SK-N-SH (cell line): ENCODE measurements at regions not wholly inside any gene's neighbourhood (a gene's known extent, or its start where the extent isn't known, plus 50 kb on each side); places are given as distances from the start of the nearest gene placed in this dataset.

Experiments used
- CTCF ChIA-PET: fragments of 300-600, 350-600 bp; formaldehyde crosslinking; extraction: SDS; loops from one replicate; lab custom pipeline; 2021; lab: Yijun Ruan, JAX
- POLR2A ChIA-PET: fragments of 350-600 bp; sonication (Branson Sonifier 250); formaldehyde crosslinking; extraction: SDS; loops from one replicate; lab custom pipeline; 2020; ENCODE audit warnings: antibody characterized with exemption, inconsistent platforms; lab: Yijun Ruan, JAX
- DNase-seq: peaks from one replicate; pipeline ENCODE4 v3.0.0; 2012
- H2AFZ ChIP-seq: fragments of 200-600 bp; sonication (generic); 2 replicates; pipeline ENCODE4 v1.8.1; 2016; ENCODE audit warnings: antibody characterized with exemption, mild to moderate bottlenecking, low read depth
- H3F3A ChIP-seq: fragments of 200-600 bp; sonication (generic); replicated peaks from 2 replicates; pipeline ENCODE3; 2016; ENCODE audit warnings: antibody characterized with exemption, mild to moderate bottlenecking; ENCODE audit not compliant: insufficient read depth
- H3K27ac ChIP-seq, 2 experiments: fragments of 200-500 bp in 1 of 2; fragments of 200-600 bp in 1 of 2; sonication (Bioruptor generic) in 1 of 2; sonication (generic), shearing (Covaris generic) in 1 of 2; 2 replicates each; pipeline versions ENCODE4 v1.5.1 to v1.6.1; 2014 to 2016; ENCODE audit warnings: low read depth in 2 of 2, inconsistent platforms in 1 of 2, low read length in 1 of 2, mild to moderate bottlenecking in 1 of 2, mixed read lengths in 1 of 2
- H3K27me3 ChIP-seq: fragments of 200-600 bp; sonication (generic), shearing (Covaris generic); 2 replicates; pipeline ENCODE4 v1.6.1; 2016; ENCODE audit warnings: mixed run types; ENCODE audit not compliant: insufficient read depth
- H3K36me3 ChIP-seq, 2 experiments: fragments of 200-500 bp in 1 of 2; fragments of 200-600 bp in 1 of 2; sonication (Bioruptor generic) in 1 of 2; sonication (generic) in 1 of 2; replicated peaks in 1 of 2; 2 replicates each; pipeline versions ENCODE3 to v1.5.1; 2014 to 2016; ENCODE audit warnings: low read length in 1 of 2, mild to moderate bottlenecking in 1 of 2; ENCODE audit not compliant: insufficient read depth in 2 of 2, control insufficient read depth in 1 of 2
- H3K4me1 ChIP-seq, 2 experiments: fragments of 200-500 bp in 1 of 2; fragments of 200-600 bp in 1 of 2; sonication (Bioruptor generic) in 1 of 2; sonication (generic), shearing (Covaris generic) in 1 of 2; 2 replicates each; pipeline versions ENCODE4 v1.5.1 to v1.6.1; 2014 to 2016; ENCODE audit warnings: low read depth in 1 of 2, low read length in 1 of 2, mixed run types in 1 of 2; ENCODE audit not compliant: insufficient read depth in 2 of 2, control insufficient read depth in 1 of 2
- H3K4me2 ChIP-seq: fragments of 200-600 bp; sonication (generic), shearing (Covaris generic); 2 replicates; pipeline ENCODE4 v1.6.1; 2017; ENCODE audit warnings: mixed run types
- H3K4me3 ChIP-seq, 2 experiments: fragments of 200-500 bp in 1 of 2; fragments of 200-600 bp in 1 of 2; sonication (Bioruptor generic) in 1 of 2; sonication (generic), shearing (Covaris generic) in 1 of 2; 2 replicates each; pipeline versions ENCODE4 v1.5.1 to v1.8.1; 2014 to 2016; ENCODE audit warnings: low read depth in 2 of 2, inconsistent platforms in 1 of 2, low read length in 1 of 2, mild to moderate bottlenecking in 1 of 2, mixed read lengths in 1 of 2, moderate library complexity in 1 of 2
- H3K79me2 ChIP-seq: fragments of 200-600 bp; sonication (generic); 2 replicates; pipeline ENCODE4 v1.8.1; 2017; ENCODE audit warnings: mild to moderate bottlenecking; ENCODE audit not compliant: insufficient read depth
- H3K9ac ChIP-seq: fragments of 200-600 bp; sonication (generic); 2 replicates; pipeline ENCODE4 v1.6.1; 2017; ENCODE audit warnings: mixed run types
- H3K9me2 ChIP-seq: fragments of 200-600 bp; sonication (generic); 2 replicates; pipeline ENCODE4 v1.6.1; 2017; ENCODE audit warnings: mixed run types
- H3K9me3 ChIP-seq: fragments of 200-600 bp; sonication (generic); 2 replicates; pipeline ENCODE4 v1.6.1; 2017; ENCODE audit warnings: mixed run types, mild to moderate bottlenecking, moderate library complexity
- H4K20me1 ChIP-seq: fragments of 200-600 bp; sonication (generic); 2 replicates; pipeline ENCODE4 v1.6.1; 2017; ENCODE audit warnings: mild to moderate bottlenecking, mixed run types; ENCODE audit not compliant: insufficient read depth
- CHD2 ChIP-seq: fragments of 150-350 bp; IDR thresholded peaks from 2 replicates; pipeline ENCODE4 v1.6.1; 2018; ENCODE audit warnings: low read length; ENCODE audit not compliant: partially characterized antibody
- CTCF ChIP-seq: fragments of 200-600 bp; sonication (generic); IDR thresholded peaks from 2 replicates; pipeline ENCODE4 v1.6.1; 2017; ENCODE audit warnings: antibody characterized with exemption, mild to moderate bottlenecking, moderate library complexity
- ELF1 ChIP-seq: IDR thresholded peaks from 2 replicates; pipeline ENCODE4 v1.4.0; 2012
- EZH2phosphoT487 ChIP-seq: fragments of 200-600 bp; sonication (generic); IDR thresholded peaks from 2 replicates; pipeline ENCODE4 v1.6.1; 2017; ENCODE audit warnings: low read depth, mixed run types, mild to moderate bottlenecking, antibody characterized with exemption, moderate library complexity, borderline replicate concordance
- FOSL2 ChIP-seq: IDR thresholded peaks from 2 replicates; pipeline ENCODE4 v1.4.0; 2012; ENCODE audit warnings: low read depth, mild to moderate bottlenecking, moderate library complexity, borderline replicate concordance
- GABPA ChIP-seq: IDR thresholded peaks from 2 replicates; pipeline ENCODE4 v1.4.0; 2012; ENCODE audit warnings: low read depth, mild to moderate bottlenecking
- JUND ChIP-seq: IDR thresholded peaks from 2 replicates; pipeline ENCODE4 v1.4.0; 2012
- MXI1 ChIP-seq: IDR thresholded peaks from 2 replicates; pipeline ENCODE4 v1.6.1; 2012; ENCODE audit warnings: mild to moderate bottlenecking, low read depth, low read length, improper control_type of control experiment
- NRF1 ChIP-seq: IDR thresholded peaks from 2 replicates; pipeline ENCODE4 v1.6.1; 2012; ENCODE audit warnings: low read depth, mild to moderate bottlenecking, low read length
- PBX3 ChIP-seq: IDR thresholded peaks from 2 replicates; pipeline ENCODE4; 2012
- RAD21 ChIP-seq: IDR thresholded peaks from 2 replicates; pipeline ENCODE4 v1.6.1; 2012; ENCODE audit warnings: mild to moderate bottlenecking, low read length
- RCOR1 ChIP-seq: fragments of 150-350 bp; IDR thresholded peaks from 2 replicates; pipeline ENCODE4 v1.6.1; 2017; ENCODE audit warnings: antibody characterized with exemption, low read length
- RFX5 ChIP-seq: IDR thresholded peaks from 2 replicates; pipeline ENCODE4 v1.6.1; 2012; ENCODE audit warnings: mild to moderate bottlenecking, improper control_type of control experiment, low read length
- SMC3 ChIP-seq: IDR thresholded peaks from 2 replicates; pipeline ENCODE4 v1.6.1; 2012; ENCODE audit warnings: low read depth, low read length, improper control_type of control experiment
- USF1 ChIP-seq: IDR thresholded peaks from 2 replicates; pipeline ENCODE4 v1.4.0; 2012; ENCODE audit warnings: low read depth, borderline replicate concordance
- YY1 ChIP-seq: IDR thresholded peaks from 2 replicates; pipeline ENCODE4 v1.4.0; 2012; ENCODE audit warnings: low read depth, mild to moderate bottlenecking
- TF ChIP-seq, protein P1 (sequence below): IDR thresholded peaks from 2 replicates; pipeline ENCODE4 v1.6.1; 2012; ENCODE audit warnings: mild to moderate bottlenecking, low read depth, low read length, moderate library complexity
- TF ChIP-seq, protein P2 (sequence below): IDR thresholded peaks from 2 replicates; pipeline ENCODE4 v1.4.0; 2012; ENCODE audit warnings: low read depth, borderline replicate concordance

DNA sequence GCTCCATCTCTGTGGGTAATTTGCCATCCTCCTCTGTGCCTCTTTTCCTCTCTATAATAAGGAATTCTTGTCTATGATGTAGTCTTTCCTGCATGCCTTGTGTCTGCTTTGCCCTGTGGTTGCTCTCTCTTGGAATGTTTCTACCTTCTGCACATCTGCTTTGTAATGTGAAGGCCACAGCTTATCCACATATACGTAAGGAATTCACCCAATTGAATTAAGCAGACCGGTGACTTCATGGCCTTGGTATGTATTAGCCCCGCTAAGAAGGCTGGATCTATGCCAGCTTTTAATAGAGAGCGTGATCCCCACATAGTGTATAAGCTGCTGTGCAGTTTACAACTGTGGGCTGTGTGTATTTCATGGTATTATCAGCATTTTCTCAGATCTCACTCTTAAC lies 274.7 kb downstream of the RNF144A start (continued):
- TF ChIP-seq USF1, result no peak
- TF ChIP-seq JUND, result peak; percentile 91
- peak; percentile 28; the same call in 1 of the 2 replicates for TF ChIP-seq RCOR1
- TF ChIP-seq GABPA, result 0 out of 2 replicates have a peak, but pooled peaks have one; percentile 12
- TF ChIP-seq, protein P1, sequence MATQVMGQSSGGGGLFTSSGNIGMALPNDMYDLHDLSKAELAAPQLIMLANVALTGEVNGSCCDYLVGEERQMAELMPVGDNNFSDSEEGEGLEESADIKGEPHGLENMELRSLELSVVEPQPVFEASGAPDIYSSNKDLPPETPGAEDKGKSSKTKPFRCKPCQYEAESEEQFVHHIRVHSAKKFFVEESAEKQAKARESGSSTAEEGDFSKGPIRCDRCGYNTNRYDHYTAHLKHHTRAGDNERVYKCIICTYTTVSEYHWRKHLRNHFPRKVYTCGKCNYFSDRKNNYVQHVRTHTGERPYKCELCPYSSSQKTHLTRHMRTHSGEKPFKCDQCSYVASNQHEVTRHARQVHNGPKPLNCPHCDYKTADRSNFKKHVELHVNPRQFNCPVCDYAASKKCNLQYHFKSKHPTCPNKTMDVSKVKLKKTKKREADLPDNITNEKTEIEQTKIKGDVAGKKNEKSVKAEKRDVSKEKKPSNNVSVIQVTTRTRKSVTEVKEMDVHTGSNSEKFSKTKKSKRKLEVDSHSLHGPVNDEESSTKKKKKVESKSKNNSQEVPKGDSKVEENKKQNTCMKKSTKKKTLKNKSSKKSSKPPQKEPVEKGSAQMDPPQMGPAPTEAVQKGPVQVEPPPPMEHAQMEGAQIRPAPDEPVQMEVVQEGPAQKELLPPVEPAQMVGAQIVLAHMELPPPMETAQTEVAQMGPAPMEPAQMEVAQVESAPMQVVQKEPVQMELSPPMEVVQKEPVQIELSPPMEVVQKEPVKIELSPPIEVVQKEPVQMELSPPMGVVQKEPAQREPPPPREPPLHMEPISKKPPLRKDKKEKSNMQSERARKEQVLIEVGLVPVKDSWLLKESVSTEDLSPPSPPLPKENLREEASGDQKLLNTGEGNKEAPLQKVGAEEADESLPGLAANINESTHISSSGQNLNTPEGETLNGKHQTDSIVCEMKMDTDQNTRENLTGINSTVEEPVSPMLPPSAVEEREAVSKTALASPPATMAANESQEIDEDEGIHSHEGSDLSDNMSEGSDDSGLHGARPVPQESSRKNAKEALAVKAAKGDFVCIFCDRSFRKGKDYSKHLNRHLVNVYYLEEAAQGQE, result no peak
- TF ChIP-seq, all 33 proteins: peak for 13

GRCh38 chr2:7193457-7193856 lies 276.2 kb downstream of the RNF144A start:
- POLR2A ChIA-PET, result no interaction called here
- Histone ChIP-seq H3K9ac (no peak overlapping the region), H3K4me3 (no peak overlapping the region), H3K27me3 (no peaks in the 10 kb centered on the region), H3K9me2 (no peaks in the 10 kb centered on the region), H3K4me2 (no peak overlapping the region), H2AFZ (no peak overlapping the region), H3K9me3 (no peaks in the 10 kb centered on the region), H3K4me1 (peaks cover 6 to 33% of the 10 kb centered on the region in 2 experiments; a peak in 3 of 4 replicates), H3K36me3 (no peaks in the 10 kb centered on the region), H4K20me1 (no peaks in the 10 kb centered on the region), H3K27ac (no peak overlapping the region), H3K79me2 (no peaks in the 10 kb centered on the region), H3F3A (no peaks in the 10 kb centered on the region)
- CTCF ChIA-PET, result interaction anchor here (0.7 kb wide), 1 partner anchor 47 kb away, joined by 3 read pairs; no protein-coding TSS in a partner anchor
- DNase-seq, result no peak
- no peak for TF ChIP-seq CTCF
- TF ChIP-seq CHD2, result no peak
- no peak for TF ChIP-seq YY1
- TF ChIP-seq JUND, result no peak
- TF ChIP-seq, protein P2, sequence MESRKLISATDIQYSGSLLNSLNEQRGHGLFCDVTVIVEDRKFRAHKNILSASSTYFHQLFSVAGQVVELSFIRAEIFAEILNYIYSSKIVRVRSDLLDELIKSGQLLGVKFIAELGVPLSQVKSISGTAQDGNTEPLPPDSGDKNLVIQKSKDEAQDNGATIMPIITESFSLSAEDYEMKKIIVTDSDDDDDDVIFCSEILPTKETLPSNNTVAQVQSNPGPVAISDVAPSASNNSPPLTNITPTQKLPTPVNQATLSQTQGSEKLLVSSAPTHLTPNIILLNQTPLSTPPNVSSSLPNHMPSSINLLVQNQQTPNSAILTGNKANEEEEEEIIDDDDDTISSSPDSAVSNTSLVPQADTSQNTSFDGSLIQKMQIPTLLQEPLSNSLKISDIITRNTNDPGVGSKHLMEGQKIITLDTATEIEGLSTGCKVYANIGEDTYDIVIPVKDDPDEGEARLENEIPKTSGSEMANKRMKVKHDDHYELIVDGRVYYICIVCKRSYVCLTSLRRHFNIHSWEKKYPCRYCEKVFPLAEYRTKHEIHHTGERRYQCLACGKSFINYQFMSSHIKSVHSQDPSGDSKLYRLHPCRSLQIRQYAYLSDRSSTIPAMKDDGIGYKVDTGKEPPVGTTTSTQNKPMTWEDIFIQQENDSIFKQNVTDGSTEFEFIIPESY, result no peak
- TF ChIP-seq MXI1, result no peak
- TF ChIP-seq NRF1, result no peak
- TF ChIP-seq FOSL2, result no peak
- no peak for TF ChIP-seq PBX3
- TF ChIP-seq RAD21, result no peak
- TF ChIP-seq EZH2phosphoT487, result no peak
- TF ChIP-seq, protein P1, result no peak
- TF ChIP-seq SMC3, result no peak
- TF ChIP-seq ELF1, result no peak
- no peak for TF ChIP-seq RFX5
